Lung (tissue), 11 donors: ENCODE measurements at regions not wholly inside any gene's neighbourhood (a gene's known extent, or its start where the extent isn't known, plus 50 kb on each side); places are given as distances from the start of the nearest gene placed in this dataset.

Experiments used
- ATAC-seq: fragments of 200-7000 bp; cut with Tn5 transposase; one replicate; pipeline ENCODE4 v1.9.1; 2020; ENCODE audit warnings: moderate number of reproducible peaks; ENCODE audit not compliant: insufficient read depth, low FRiP score
- DNase-seq, 3 donors: peaks; one replicate each; pipeline ENCODE4 v3.0.0-alpha.2; 2013 to 2017
- H3K27ac ChIP-seq, 2 donors: one replicate each; pipeline ENCODE4 v1.5.1; 2013; ENCODE audit warnings: mild to moderate bottlenecking in 2 of 2, moderate library complexity in 2 of 2, control low read depth in 1 of 2, inconsistent platforms in 1 of 2, low read depth in 1 of 2, low read length in 1 of 2
- H3K27me3 ChIP-seq, 3 donors: one replicate each; pipeline ENCODE4 v1.5.1; 2013; ENCODE audit warnings: low read length in 2 of 3; ENCODE audit not compliant: control insufficient read depth in 3 of 3, insufficient read depth in 3 of 3
- H3K36me3 ChIP-seq, 4 donors: one replicate each; pipeline ENCODE4 v1.5.1; 2013; ENCODE audit warnings: low read length in 4 of 4, mild to moderate bottlenecking in 1 of 4, moderate library complexity in 1 of 4; ENCODE audit not compliant: control insufficient read depth in 4 of 4, insufficient read depth in 4 of 4
- H3K4me1 ChIP-seq, 5 donors: one replicate each; pipeline ENCODE4 v1.5.1; 2013; ENCODE audit warnings: low read length in 5 of 5, mild to moderate bottlenecking in 2 of 5, moderate library complexity in 1 of 5; ENCODE audit not compliant: control insufficient read depth in 5 of 5, insufficient read depth in 5 of 5
- H3K4me3 ChIP-seq: one replicate; pipeline ENCODE4 v1.5.1; 2013; ENCODE audit warnings: mild to moderate bottlenecking, control low read depth, moderate library complexity
- H3K9ac ChIP-seq, 2 donors: one replicate each; pipeline ENCODE4 v1.5.1; 2013; ENCODE audit warnings: low read length in 2 of 2, control low read depth in 1 of 2; ENCODE audit not compliant: insufficient read depth in 1 of 2
- H3K9me3 ChIP-seq, 4 donors: one replicate each; pipeline ENCODE4 v1.5.1; 2013; ENCODE audit warnings: low read length in 3 of 4, mild to moderate bottlenecking in 1 of 4, moderate library complexity in 1 of 4; ENCODE audit not compliant: control insufficient read depth in 4 of 4, insufficient read depth in 3 of 4
- CTCF ChIP-seq: IDR thresholded peaks from 2 replicates; pipeline ENCODE4 v1.5.1; 2012; ENCODE audit warnings: mild to moderate bottlenecking; ENCODE audit errors: control extremely low read depth, extremely low read depth
- WGBS, 2 donors: extraction: QIAGEN DNeasy Blood & Tissue Kit; methylation state at CpG; one replicate each; pipeline ENCODE4 v1.1.7; 2013; 5-methylcytosine and 5-hydroxymethylcytosine counted together
- donor health status: control.
- donor health status: control.
- donor health status: Bipolar disorder and iron deficiency.
- donor health status: healthy.
- donor health status: DM: yes; HTN: yes; CAD: no.

GRCh38 chr5:52684051-52684450 lies 103.7 kb upstream of the ITGA1 start:
- DNase-seq = no peak
- no peaks in the 10 kb centered on the region for H3K36me3 ChIP-seq
- no peak for TF ChIP-seq CTCF
- 61 to 83% methylated on average over 1 of the region's 1 CpG for WGBS, 2 donors
- H3K4me3 ChIP-seq = no peak overlapping the region
- no peak for ATAC-seq
- H3K9ac ChIP-seq = no peak overlapping the region
- no peaks in the 10 kb centered on the region for H3K4me1 ChIP-seq
- no peak overlapping the region for H3K27ac ChIP-seq
- no peaks in the 10 kb centered on the region for H3K27me3 ChIP-seq
- peaks cover 0 to 1% (median 0%) of the 10 kb centered on the region in 4 donors for H3K9me3 ChIP-seq

- peaks cover 0 to 9% (median 5%) of the 10 kb centered on the region in 5 donors for H3K4me1 ChIP-seq
- WGBS, 2 donors = 67 to 81% methylated on average over 1 of the region's 1 CpG
- TF ChIP-seq CTCF = no peak
- no peaks in the 10 kb centered on the region for H3K36me3 ChIP-seq
- ATAC-seq (no peak), DNase-seq (no peak)
- no peak overlapping the region for H3K27ac ChIP-seq
- H3K9me3 ChIP-seq = peaks cover 0 to 1% (median 0%) of the 10 kb centered on the region in 4 donors
- no peaks in the 10 kb centered on the region for H3K27me3 ChIP-seq
- no peak overlapping the region for H3K9ac ChIP-seq
- no peak overlapping the region for H3K4me3 ChIP-seq
Measured at GRCh38 chr5:52685566-52685965, 102.2 kb upstream of the ITGA1 start.

GRCh38 chr5:52685971-52686370 lies 101.7 kb upstream of the ITGA1 start:
- Histone ChIP-seq H3K36me3 (no peaks in the 10 kb centered on the region), H3K27me3 (no peaks in the 10 kb centered on the region), H3K4me1 (peaks cover 0 to 13% (median 9%) of the 10 kb centered on the region in 5 donors), H3K4me3 (no peak overlapping the region), H3K27ac (no peak overlapping the region), H3K9me3 (peaks cover 0 to 1% (median 0%) of the 10 kb centered on the region in 4 donors), H3K9ac (no peak overlapping the region)
- no peak for TF ChIP-seq CTCF
- 89 to 90% methylated on average over 4 of the region's 4 CpGs for WGBS, 2 donors
- DNase-seq (no peak), ATAC-seq (no peak)

GRCh38 chr5:52690236-52690768 lies 97.4 kb upstream of the ITGA1 start:
- ATAC-seq = peak; percentile 50
- H3K4me3 ChIP-seq = no peak overlapping the region
- peak in 2 of 3 donors; percentile 47 to 62 for DNase-seq
- 26 to 61% methylated on average over 2 of the region's 2 CpGs for WGBS, 2 donors
- no peak overlapping the region for H3K9ac ChIP-seq
- TF ChIP-seq CTCF = no peak
- H3K27me3 ChIP-seq = no peaks in the 10 kb centered on the region
- peaks cover 0 to 33% (median 11%) of the 10 kb centered on the region in 5 donors for H3K4me1 ChIP-seq
- H3K27ac ChIP-seq = no peak overlapping the region
- H3K9me3 ChIP-seq = no peaks in the 10 kb centered on the region
- H3K36me3 ChIP-seq = no peaks in the 10 kb centered on the region
